Heart right ventricle (tissue), 16 donors: ENCODE measurements at regions not wholly inside any gene's neighbourhood (a gene's known extent, or its start where the extent isn't known, plus 50 kb on each side); places are given as distances from the start of the nearest gene placed in this dataset.
"Not testable (repeated sequence)": the region's sequence is repeated elsewhere in the genome, so short reads cannot be mapped to it uniquely, and the experiment has no call there.

Experiments
- ATAC-seq, 8 donors: fragments of 200-7000 bp; cut with Tn5 transposase; one replicate each; pipeline ENCODE4 v1.9.1; 2020; ENCODE audit warnings: mild to moderate bottlenecking in 8 of 8, moderate library complexity in 8 of 8, moderate number of reproducible peaks in 1 of 8
- DNase-seq, 2 donors: peaks; one replicate each; pipeline ENCODE4 v3.0.0-alpha.2; 2020
- H3K27ac ChIP-seq, 10 donors: fragments of 200-600 bp; sonication (generic) in 2 of 10; one replicate each; pipeline versions ENCODE4 v1.5.0 to v1.8.0; 2020 to 2022; ENCODE audit warnings: mild to moderate bottlenecking in 3 of 10
- H3K27me3 ChIP-seq, 7 donors: fragments of 200-600 bp; one replicate each; pipeline ENCODE4 v1.8.0; 2021 to 2022; ENCODE audit warnings: mild to moderate bottlenecking in 2 of 7
- H3K36me3 ChIP-seq, 9 donors: fragments of 200-600 bp; sonication (generic) in 1 of 9; one replicate each; pipeline versions ENCODE4 v1.5.0 to v1.8.0; 2020 to 2022; ENCODE audit warnings: mild to moderate bottlenecking in 2 of 9
- H3K4me1 ChIP-seq, 9 donors: fragments of 200-600 bp; sonication (generic) in 1 of 9; one replicate each; pipeline versions ENCODE4 v1.5.0 to v1.8.0; 2020 to 2022; ENCODE audit warnings: mild to moderate bottlenecking in 4 of 9
- H3K4me3 ChIP-seq, 10 donors: fragments of 200-600 bp; sonication (generic) in 2 of 10; one replicate each; pipeline versions ENCODE4 v1.5.0 to v1.8.0; 2020 to 2022; ENCODE audit warnings: mild to moderate bottlenecking in 7 of 10, moderate library complexity in 2 of 10
- H3K9me3 ChIP-seq, 11 donors: fragments of 200-600 bp in 10 of 11; sonication (generic) in 2 of 11; one replicate each; pipeline versions ENCODE4 v1.5.0 to v1.8.0; 2013 to 2022; ENCODE audit warnings: mild to moderate bottlenecking in 2 of 11, control low read depth in 1 of 11, moderate library complexity in 1 of 11
- WGBS, 2 donors: extraction: QIAGEN DNeasy Blood & Tissue Kit; methylation state at CpG; one replicate each; pipeline ENCODE4 v1.1.7; 2013; ENCODE audit warnings: inconsistent platforms in 1 of 2; 5-methylcytosine and 5-hydroxymethylcytosine counted together
- intact Hi-C, 10 donors: fragments of 100-400 bp; cut with DNase I; formaldehyde crosslinking; loops; one replicate each; pipeline versions ENCODE4 v1.11.1 to v1.14.2; 2022
- TF ChIP-seq, protein P1 (sequence below), 9 donors: fragments of 200-600 bp; sonication (generic) in 2 of 9; IDR thresholded peaks; one replicate each; pipeline versions ENCODE4 v1.5.0 to v1.8.0; 2021 to 2022; ENCODE audit warnings: antibody characterized with exemption in 9 of 9, mild to moderate bottlenecking in 5 of 9, moderate library complexity in 1 of 9
- donor health status: Arrhythmogenic right ventricular cardiomyopathy.
- donor health status: ischemic (EF 13 %, LVEDD 7.1; RV severe dilation, severe dysfunction).
- donor health status: healthy with polysubstance abuse.
- donor health status: DM: no; HTN: yes; CAD: no.
- donor health status: DM: no; HTN: no; CAD: no.
- donor health status: ischemic (EF 25% LVEDD 6.9; RV normal size, moderate dysfunction).
- donor health status: ischemic (EF 25% LVEDD 5.7; RV mildly dilated, moderate dysfunction).
- donor health status: healthy.
- donor health status: DM: yes; HTN: yes; CAD: no.
- donor health status: Ischemic cardiomyopathy.
- donor health status: ischemic (EF 35%, LVEDD 5.7; RV mildly dilated, moderate dysfunction).
- donor health status: nonischemic (EF 11% LVEDD 7.7; RV severe dilation, severe dysfunction).
- donor health status: DM: yes; HTN: yes; CAD: no.
- donor health status: PGD.
- donor health status: ischemic (EF 29% LVEDD 5.4; RV normal size, mild dysfunction).
- donor health status: nonischemic (EF 23%, LVEDD 6.1; RV moderate dilation, normal function).

DNA sequence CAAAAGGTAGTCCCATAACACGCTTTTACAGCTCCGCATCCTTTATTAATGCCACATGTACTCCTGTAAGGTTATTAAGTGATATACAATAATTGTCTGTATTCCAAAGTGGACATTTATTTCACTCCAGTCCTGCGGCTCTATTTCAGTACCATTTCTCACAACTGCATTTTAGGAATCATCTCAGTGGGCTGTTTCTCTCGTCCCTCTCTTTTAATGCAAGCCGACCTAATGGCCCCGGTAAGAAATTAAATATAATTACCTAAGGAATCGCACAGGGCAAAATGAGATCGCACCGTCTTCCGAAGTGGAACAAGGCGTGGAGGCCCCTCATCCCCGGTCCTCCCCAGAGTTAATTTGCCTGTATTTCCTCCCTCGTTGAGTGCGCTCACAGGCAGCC, 216.5 kb downstream of the RAB11FIP2 start:
- no peaks in the 10 kb centered on the region for H3K36me3 ChIP-seq

DNA sequence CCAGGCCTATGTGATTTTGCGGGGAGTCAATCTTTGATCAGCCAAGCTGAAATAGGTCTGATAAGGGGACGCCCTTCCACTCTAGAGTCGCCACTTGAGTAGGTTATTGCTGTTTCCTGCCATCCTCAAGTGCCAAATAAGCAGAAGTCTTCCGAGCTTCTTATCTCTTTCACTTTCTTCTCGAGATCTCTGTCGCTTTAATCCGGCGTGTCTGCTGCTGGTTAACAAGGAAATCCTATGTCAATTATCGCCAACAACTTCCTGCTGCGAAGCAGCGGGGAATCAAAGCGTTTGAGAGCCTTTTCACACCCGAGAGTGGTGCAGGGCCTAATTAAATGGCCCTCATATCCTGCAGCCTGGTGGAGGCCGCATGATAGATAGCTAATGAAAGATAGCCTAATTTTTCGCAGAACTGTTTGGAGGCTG, 215.9 kb downstream of the RAB11FIP2 start:
- Histone ChIP-seq H3K36me3 (no peaks in the 10 kb centered on the region), H3K4me1 (no peaks in the 10 kb centered on the region), H3K27me3 (peaks cover 0 to 20% (median 7%) of the 10 kb centered on the region in 7 donors), H3K27ac (no peak overlapping the region), H3K4me3 (no peak overlapping the region), H3K9me3 (no peaks in the 10 kb centered on the region)
- no peak for DNase-seq
- ATAC-seq, result no peak
- WGBS, 2 donors, result 6 to 12% methylated on average over 15 of the region's 15 CpGs
- TF ChIP-seq, protein P1, sequence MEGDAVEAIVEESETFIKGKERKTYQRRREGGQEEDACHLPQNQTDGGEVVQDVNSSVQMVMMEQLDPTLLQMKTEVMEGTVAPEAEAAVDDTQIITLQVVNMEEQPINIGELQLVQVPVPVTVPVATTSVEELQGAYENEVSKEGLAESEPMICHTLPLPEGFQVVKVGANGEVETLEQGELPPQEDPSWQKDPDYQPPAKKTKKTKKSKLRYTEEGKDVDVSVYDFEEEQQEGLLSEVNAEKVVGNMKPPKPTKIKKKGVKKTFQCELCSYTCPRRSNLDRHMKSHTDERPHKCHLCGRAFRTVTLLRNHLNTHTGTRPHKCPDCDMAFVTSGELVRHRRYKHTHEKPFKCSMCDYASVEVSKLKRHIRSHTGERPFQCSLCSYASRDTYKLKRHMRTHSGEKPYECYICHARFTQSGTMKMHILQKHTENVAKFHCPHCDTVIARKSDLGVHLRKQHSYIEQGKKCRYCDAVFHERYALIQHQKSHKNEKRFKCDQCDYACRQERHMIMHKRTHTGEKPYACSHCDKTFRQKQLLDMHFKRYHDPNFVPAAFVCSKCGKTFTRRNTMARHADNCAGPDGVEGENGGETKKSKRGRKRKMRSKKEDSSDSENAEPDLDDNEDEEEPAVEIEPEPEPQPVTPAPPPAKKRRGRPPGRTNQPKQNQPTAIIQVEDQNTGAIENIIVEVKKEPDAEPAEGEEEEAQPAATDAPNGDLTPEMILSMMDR (IDR thresholded peaks at IDR 0.05), result no peak
- intact Hi-C loops, result loop anchor here in 1 of 10 donors (10.0 kb wide), 1 partner anchor 1706 kb away; no protein-coding TSS in a partner anchor

More for the DNA sequence above, 216.5 kb downstream of the RAB11FIP2 start:
- no peak overlapping the region for H3K27ac ChIP-seq
- H3K4me3 ChIP-seq, result no peak overlapping the region
- no peaks in the 10 kb centered on the region for H3K9me3 ChIP-seq
- TF ChIP-seq, protein P1 (IDR thresholded peaks at IDR 0.05), result no peak
- ATAC-seq (no peak), DNase-seq (no peak)
- H3K27me3 ChIP-seq, result peaks cover 0 to 20% (median 7%) of the 10 kb centered on the region in 7 donors
- 76 to 79% methylated on average over 14 of the region's 14 CpGs for WGBS, 2 donors
- no peaks in the 10 kb centered on the region for H3K4me1 ChIP-seq
- intact Hi-C loops, result loop anchor here in 1 of 10 donors (10.0 kb wide), 1 partner anchor 1705 kb away; no protein-coding TSS in a partner anchor

DNA sequence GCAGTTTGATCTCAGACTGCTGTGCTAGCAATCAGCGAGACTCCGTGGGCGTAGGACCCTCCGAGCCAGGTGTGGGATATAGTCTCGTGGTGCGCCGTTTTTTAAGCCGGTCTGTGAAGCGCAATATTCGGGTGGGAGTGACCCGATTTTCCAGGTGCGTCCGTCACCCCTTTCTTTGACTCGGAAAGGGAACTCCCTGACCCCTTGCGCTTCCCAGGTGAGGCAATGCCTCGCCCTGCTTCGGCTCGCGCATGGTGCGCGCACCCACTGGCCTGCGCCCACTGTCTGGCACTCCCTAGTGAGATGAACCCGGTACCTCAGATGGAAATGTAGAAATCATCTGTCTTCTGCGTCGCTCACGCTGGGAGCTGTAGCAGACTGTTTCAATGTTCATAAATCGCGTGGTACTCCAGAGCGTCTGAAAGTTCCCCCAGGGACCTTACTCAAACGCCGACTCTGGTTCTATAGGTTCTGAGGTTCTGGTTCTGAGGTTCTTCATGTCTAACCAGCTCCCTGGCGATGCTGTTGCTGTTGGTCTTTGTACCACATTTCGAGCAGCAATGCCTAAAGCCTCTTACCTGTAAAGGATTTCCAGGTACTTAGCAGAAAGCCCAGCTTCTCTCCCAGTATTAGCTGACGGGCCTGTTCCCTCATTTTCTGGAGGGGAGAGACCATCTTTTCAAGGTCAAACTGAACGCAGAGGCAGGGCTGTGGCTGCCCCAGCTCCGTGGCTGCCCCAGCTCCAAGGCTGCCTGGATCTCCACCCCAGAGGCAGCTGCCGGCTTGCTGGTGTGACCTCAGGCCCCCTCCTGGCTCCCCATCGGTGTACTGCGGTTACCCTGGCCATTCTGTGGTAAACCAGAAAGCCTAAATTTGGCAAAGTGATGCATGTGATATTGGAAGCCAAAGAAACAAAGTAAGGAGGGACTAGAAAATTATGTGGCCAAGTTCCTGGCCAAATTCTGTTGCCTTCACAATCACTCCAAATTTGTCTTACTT, 207.9 kb downstream of the RAB11FIP2 start:
- intact Hi-C loops, result loop anchor here in 1 of 10 donors (10.0 kb wide), 1 partner anchor 1714 kb away; no protein-coding TSS in a partner anchor
- WGBS, 2 donors, result 36 to 39% methylated on average over 29 to 31 of the region's 39 CpGs

GRCh38 chr10:117856426-117856825, 190.3 kb downstream of the RAB11FIP2 start:
- Histone ChIP-seq H3K9me3 (peaks cover 0 to 12% (median 0%) of the 10 kb centered on the region in 11 donors), H3K27me3 (peaks cover 0 to 42% (median 6%) of the 10 kb centered on the region in 7 donors)
- intact Hi-C loops, H3K36me3 ChIP-seq, DNase-seq, H3K4me3 ChIP-seq, H3K4me1 ChIP-seq, ATAC-seq, H3K27ac ChIP-seq: not testable (repeated sequence)
- WGBS, 2 donors, result 58 to 66% methylated on average over 1 of the region's 1 CpG

More for the DNA sequence above, 207.9 kb downstream of the RAB11FIP2 start:
- not testable (repeated sequence) for DNase-seq, H3K9me3 ChIP-seq, H3K36me3 ChIP-seq, H3K27ac ChIP-seq, H3K4me3 ChIP-seq, ATAC-seq, H3K4me1 ChIP-seq
- peaks cover 0 to 34% (median 22%) of the 10 kb centered on the region in 7 donors for H3K27me3 ChIP-seq

GRCh38 chr10:117860135-117860534, 186.6 kb downstream of the RAB11FIP2 start:
- H3K27ac ChIP-seq, result no peak overlapping the region
- H3K4me3 ChIP-seq, result no peak overlapping the region
- intact Hi-C loops, result loop anchor here in 1 of 10 donors (10.0 kb wide), 1 partner anchor 375 kb away; no protein-coding TSS in a partner anchor
- peaks cover 0 to 12% (median 0%) of the 10 kb centered on the region in 11 donors for H3K9me3 ChIP-seq
- DNase-seq, result no peak
- no peak for ATAC-seq
- TF ChIP-seq, protein P1 (IDR thresholded peaks at IDR 0.05), result no peak
- no peaks in the 10 kb centered on the region for H3K36me3 ChIP-seq
- WGBS, 2 donors, result 83 to 88% methylated on average over 5 of the region's 5 CpGs
- peaks cover 0 to 42% (median 7%) of the 10 kb centered on the region in 7 donors for H3K27me3 ChIP-seq
- H3K4me1 ChIP-seq, result no peaks in the 10 kb centered on the region
